ENCODE measurements at regions not wholly inside any gene's neighbourhood (a gene's known extent, or its start where the extent isn't known, plus 50 kb on each side); places are given as distances from the start of the nearest gene placed in this dataset.
"Not testable (repeated sequence)": the region's sequence is repeated elsewhere in the genome, so short reads cannot be mapped to it uniquely, and the experiment has no call there.

GRCh38 chr5:87132696-87133095, 135.0 kb upstream of the RASA1 start:
- Histone ChIP-seq H3K27ac (no peak overlapping the region), H3K4me1 (no peaks in the 10 kb centered on the region), H3K4me3 (ENCODE audit: low read depth, low read length) (no peak overlapping the region), H3K9ac (no peak overlapping the region), H3K9me3 (ENCODE audit: control insufficient read depth, low read length) (no peaks in the 10 kb centered on the region), H3K27me3 (ENCODE audit: control insufficient read depth, insufficient read depth, low read length) (no peaks in the 10 kb centered on the region), H3K79me2 (no peaks in the 10 kb centered on the region), H3K4me2 (ENCODE audit: low read length) (no peak overlapping the region), H2AFZ (no peak overlapping the region), H3K36me3 (ENCODE audit: control insufficient read depth, insufficient read depth, low read length) (no peaks in the 10 kb centered on the region)
- no peak for TF ChIP-seq CTCF (IDR thresholded peaks at IDR 0.05)

- H3K9ac ChIP-seq; H2AFZ ChIP-seq; H3K9me3 ChIP-seq (ENCODE audit: control insufficient read depth, low read length); H3K79me2 ChIP-seq; H3K4me3 ChIP-seq (ENCODE audit: low read depth, low read length); H3K36me3 ChIP-seq (ENCODE audit: control insufficient read depth, insufficient read depth, low read length); H3K27ac ChIP-seq; H3K4me2 ChIP-seq (ENCODE audit: low read length); H3K27me3 ChIP-seq (ENCODE audit: control insufficient read depth, insufficient read depth, low read length); H3K4me1 ChIP-seq: not testable (repeated sequence)
Observed at GRCh38 chr5:87134513-87134912, 133.2 kb upstream of the RASA1 start.

- H3K4me1 ChIP-seq: peaks cover 4% of the 10 kb centered on the region
- no peaks in the 10 kb centered on the region for H3K27me3 ChIP-seq (ENCODE audit: control insufficient read depth, insufficient read depth, low read length)
- TF ChIP-seq CTCF (IDR thresholded peaks at IDR 0.05): no peak
- no peak overlapping the region for H3K4me3 ChIP-seq (ENCODE audit: low read depth, low read length)
- H3K9me3 ChIP-seq (ENCODE audit: control insufficient read depth, low read length): no peaks in the 10 kb centered on the region
- no peak overlapping the region for H3K4me2 ChIP-seq (ENCODE audit: low read length)
- no peak overlapping the region for H3K27ac ChIP-seq
- no peak overlapping the region for H3K9ac ChIP-seq
- no peak overlapping the region for H2AFZ ChIP-seq
- H3K79me2 ChIP-seq: no peaks in the 10 kb centered on the region
- no peaks in the 10 kb centered on the region for H3K36me3 ChIP-seq (ENCODE audit: control insufficient read depth, insufficient read depth, low read length)
Observed at GRCh38 chr5:87136096-87136495, 131.6 kb upstream of the RASA1 start.

GRCh38 chr5:87136733-87137132, 130.9 kb upstream of the RASA1 start:
- TF ChIP-seq CTCF (IDR thresholded peaks at IDR 0.05): no peak
- H3K9ac ChIP-seq: no peak overlapping the region
- peaks cover 4% of the 10 kb centered on the region for H3K4me1 ChIP-seq
- H3K4me3 ChIP-seq (ENCODE audit: low read depth, low read length): no peak overlapping the region
- H3K36me3 ChIP-seq (ENCODE audit: control insufficient read depth, insufficient read depth, low read length): no peaks in the 10 kb centered on the region
- H3K4me2 ChIP-seq (ENCODE audit: low read length): no peak overlapping the region
- no peaks in the 10 kb centered on the region for H3K9me3 ChIP-seq (ENCODE audit: control insufficient read depth, low read length)
- H3K27me3 ChIP-seq (ENCODE audit: control insufficient read depth, insufficient read depth, low read length): no peaks in the 10 kb centered on the region
- H2AFZ ChIP-seq: no peak overlapping the region
- H3K27ac ChIP-seq: no peak overlapping the region
- no peaks in the 10 kb centered on the region for H3K79me2 ChIP-seq

- no peak for TF ChIP-seq CTCF (IDR thresholded peaks at IDR 0.05)
- Histone ChIP-seq H3K27ac (no peak overlapping the region), H3K4me3 (ENCODE audit: low read depth, low read length) (no peak overlapping the region), H3K9me3 (ENCODE audit: control insufficient read depth, low read length) (no peaks in the 10 kb centered on the region), H2AFZ (no peak overlapping the region), H3K4me1 (peaks cover 4% of the 10 kb centered on the region), H3K9ac (no peak overlapping the region), H3K27me3 (ENCODE audit: control insufficient read depth, insufficient read depth, low read length) (no peaks in the 10 kb centered on the region), H3K4me2 (ENCODE audit: low read length) (no peak overlapping the region), H3K79me2 (no peaks in the 10 kb centered on the region), H3K36me3 (ENCODE audit: control insufficient read depth, insufficient read depth, low read length) (no peaks in the 10 kb centered on the region)
Observed at GRCh38 chr5:87137283-87137682, 130.4 kb upstream of the RASA1 start.

Data from parathyroid adenoma (tissue), 2 donors.